ENCODE measurements at regions not wholly inside any gene's neighbourhood (a gene's known extent, or its start where the extent isn't known, plus 50 kb on each side); places are given as distances from the start of the nearest gene placed in this dataset.

GRCh38 chr6:94300424-94301144, 881.2 kb upstream of the EPHA7 start:
- Histone ChIP-seq H3K9me3 (ENCODE audit: insufficient read depth, low read depth, low read length) (no peaks in the 10 kb centered on the region), H3K4me2 (ENCODE audit: low read length) (no peak overlapping the region), H3K36me3 (ENCODE audit: control insufficient read depth in 1 of 2, insufficient read depth in 2 of 2, low read length in 2 of 2) (no peaks in the 10 kb centered on the region), H4K91ac (ENCODE audit: low read depth, low read length) (no peak overlapping the region), H3K4me1 (ENCODE audit: control insufficient read depth in 1 of 2, insufficient read depth in 2 of 2, low read length in 2 of 2) (no peaks in the 10 kb centered on the region), H4K8ac (ENCODE audit: low read depth, low read length) (no peak overlapping the region), H2BK120ac (ENCODE audit: insufficient read depth, low read length, poor library complexity) (no peak overlapping the region), H2BK12ac (ENCODE audit: low read length) (no peak overlapping the region), H2AK5ac (ENCODE audit: low read length) (no peak overlapping the region), H3K14ac (ENCODE audit: low read length) (no peak overlapping the region), H3K27ac (ENCODE audit: low read depth, low read length) (no peak overlapping the region), H3K4me3 (ENCODE audit: low read depth, low read length) (no peak overlapping the region), H3K79me1 (ENCODE audit: low read length) (no peaks in the 10 kb centered on the region), H3K79me2 (ENCODE audit: control insufficient read depth, insufficient read depth, low read length, poor library complexity) (no peaks in the 10 kb centered on the region), H3K27me3 (ENCODE audit: insufficient read depth, low read length) (no peaks in the 10 kb centered on the region), H3K23ac (ENCODE audit: low read length) (no peak overlapping the region), H2AFZ (ENCODE audit: insufficient read depth, low read length, poor library complexity) (no peak overlapping the region), H2BK5ac (ENCODE audit: low read depth, low read length, poor library complexity) (no peak overlapping the region), H3K18ac (ENCODE audit: low read length) (no peak overlapping the region), H3K4ac (ENCODE audit: low read depth, low read length) (no peak overlapping the region), H3K9ac (ENCODE audit: low read length) (no peak overlapping the region), H4K12ac (ENCODE audit: low read depth, low read length) (no peak overlapping the region)
- no peak for DNase-seq
- no CpG with 5 or more reads among the region's 5 CpGs for WGBS (ENCODE audit: extremely low coverage, insufficient coverage, insufficient read length)

DNA sequence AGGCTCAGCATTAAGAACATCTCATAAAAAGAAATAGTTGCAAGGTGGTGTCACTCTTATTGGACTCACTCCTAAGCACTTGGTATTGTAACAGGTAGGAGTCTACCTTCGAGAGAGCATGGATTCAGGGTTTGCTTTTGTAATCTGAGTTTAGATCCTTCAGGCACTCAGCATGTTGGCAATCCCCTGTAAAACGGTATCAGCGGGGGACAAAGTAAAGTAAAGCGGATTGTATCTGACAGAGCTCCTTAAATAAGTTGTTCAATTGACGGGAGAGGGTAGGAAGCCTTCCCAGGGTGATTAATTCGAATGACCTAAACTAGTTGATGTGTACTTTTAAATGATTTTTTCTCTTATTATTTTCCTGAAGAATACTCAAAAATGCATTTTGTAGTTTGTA, 869.8 kb upstream of the EPHA7 start:
- Histone ChIP-seq H3K23ac (ENCODE audit: low read length) (no peak overlapping the region), H3K4me3 (ENCODE audit: low read depth, low read length) (no peak overlapping the region), H3K27me3 (ENCODE audit: insufficient read depth, low read length) (no peaks in the 10 kb centered on the region), H3K36me3 (ENCODE audit: control insufficient read depth in 1 of 2, insufficient read depth in 2 of 2, low read length in 2 of 2) (no peaks in the 10 kb centered on the region), H2BK120ac (ENCODE audit: insufficient read depth, low read length, poor library complexity) (no peak overlapping the region), H4K8ac (ENCODE audit: low read depth, low read length) (no peak overlapping the region), H2AK5ac (ENCODE audit: low read length) (no peak overlapping the region), H3K9ac (ENCODE audit: low read length) (no peak overlapping the region), H3K4ac (ENCODE audit: low read depth, low read length) (no peak overlapping the region), H3K9me3 (ENCODE audit: insufficient read depth, low read depth, low read length) (no peaks in the 10 kb centered on the region), H3K79me2 (ENCODE audit: control insufficient read depth, insufficient read depth, low read length, poor library complexity) (no peaks in the 10 kb centered on the region), H2AFZ (ENCODE audit: insufficient read depth, low read length, poor library complexity) (no peak overlapping the region), H2BK12ac (ENCODE audit: low read length) (no peak overlapping the region), H3K27ac (ENCODE audit: low read depth, low read length) (no peak overlapping the region), H4K12ac (ENCODE audit: low read depth, low read length) (no peak overlapping the region), H3K4me1 (ENCODE audit: control insufficient read depth in 1 of 2, insufficient read depth in 2 of 2, low read length in 2 of 2) (no peaks in the 10 kb centered on the region), H3K14ac (ENCODE audit: low read length) (no peak overlapping the region), H3K79me1 (ENCODE audit: low read length) (no peaks in the 10 kb centered on the region), H3K18ac (ENCODE audit: low read length) (no peak overlapping the region), H2BK5ac (ENCODE audit: low read depth, low read length, poor library complexity) (no peak overlapping the region), H3K4me2 (ENCODE audit: low read length) (no peak overlapping the region), H4K91ac (ENCODE audit: low read depth, low read length) (no peak overlapping the region)
- no CpG with 5 or more reads among the region's 6 CpGs for WGBS (ENCODE audit: extremely low coverage, insufficient coverage, insufficient read length)
- DNase-seq = no peak

- no peaks in the 10 kb centered on the region for H3K79me2 ChIP-seq (ENCODE audit: control insufficient read depth, insufficient read depth, low read length, poor library complexity)
- no peaks in the 10 kb centered on the region for H3K79me1 ChIP-seq (ENCODE audit: low read length)
- H3K36me3 ChIP-seq (ENCODE audit: control insufficient read depth in 1 of 2, insufficient read depth in 2 of 2, low read length in 2 of 2) = no peaks in the 10 kb centered on the region
- H3K18ac ChIP-seq (ENCODE audit: low read length) = no peak overlapping the region
- H3K23ac ChIP-seq (ENCODE audit: low read length) = no peak overlapping the region
- no peaks in the 10 kb centered on the region for H3K27me3 ChIP-seq (ENCODE audit: insufficient read depth, low read length)
- H3K4me1 ChIP-seq (ENCODE audit: control insufficient read depth in 1 of 2, insufficient read depth in 2 of 2, low read length in 2 of 2) = no peaks in the 10 kb centered on the region
- no peak overlapping the region for H2AK5ac ChIP-seq (ENCODE audit: low read length)
- no peak overlapping the region for H4K12ac ChIP-seq (ENCODE audit: low read depth, low read length)
- H3K9ac ChIP-seq (ENCODE audit: low read length) = no peak overlapping the region
- H3K14ac ChIP-seq (ENCODE audit: low read length) = no peak overlapping the region
- H2AFZ ChIP-seq (ENCODE audit: insufficient read depth, low read length, poor library complexity) = no peak overlapping the region
- no peak overlapping the region for H3K4me3 ChIP-seq (ENCODE audit: low read depth, low read length)
- no peak overlapping the region for H3K4me2 ChIP-seq (ENCODE audit: low read length)
- no peaks in the 10 kb centered on the region for H3K9me3 ChIP-seq (ENCODE audit: insufficient read depth, low read depth, low read length)
- no peak overlapping the region for H2BK5ac ChIP-seq (ENCODE audit: low read depth, low read length, poor library complexity)
- H4K91ac ChIP-seq (ENCODE audit: low read depth, low read length) = no peak overlapping the region
- no peak for DNase-seq
- H2BK12ac ChIP-seq (ENCODE audit: low read length) = no peak overlapping the region
- no peak overlapping the region for H4K8ac ChIP-seq (ENCODE audit: low read depth, low read length)
- H3K4ac ChIP-seq (ENCODE audit: low read depth, low read length) = no peak overlapping the region
- WGBS (ENCODE audit: extremely low coverage, insufficient coverage, insufficient read length) = no CpG with 5 or more reads among the region's 5 CpGs
- no peak overlapping the region for H3K27ac ChIP-seq (ENCODE audit: low read depth, low read length)
- H2BK120ac ChIP-seq (ENCODE audit: insufficient read depth, low read length, poor library complexity) = no peak overlapping the region
Observed at GRCh38 chr6:94278146-94278545, 858.8 kb upstream of the EPHA7 start.

GRCh38 chr6:94272327-94272726, 853.0 kb upstream of the EPHA7 start:
- no peak overlapping the region for H4K12ac ChIP-seq (ENCODE audit: low read depth, low read length)
- H3K36me3 ChIP-seq (ENCODE audit: control insufficient read depth in 1 of 2, insufficient read depth in 2 of 2, low read length in 2 of 2) = no peaks in the 10 kb centered on the region
- no peaks in the 10 kb centered on the region for H3K9me3 ChIP-seq (ENCODE audit: insufficient read depth, low read depth, low read length)
- H3K4me3 ChIP-seq (ENCODE audit: low read depth, low read length) = no peak overlapping the region
- no peak overlapping the region for H2BK5ac ChIP-seq (ENCODE audit: low read depth, low read length, poor library complexity)
- H3K4me2 ChIP-seq (ENCODE audit: low read length) = no peak overlapping the region
- no CpG with 5 or more reads among the region's 2 CpGs for WGBS (ENCODE audit: extremely low coverage, insufficient coverage, insufficient read length)
- H3K79me2 ChIP-seq (ENCODE audit: control insufficient read depth, insufficient read depth, low read length, poor library complexity) = no peaks in the 10 kb centered on the region
- H3K27ac ChIP-seq (ENCODE audit: low read depth, low read length) = no peak overlapping the region
- DNase-seq = no peak
- no peak overlapping the region for H4K8ac ChIP-seq (ENCODE audit: low read depth, low read length)
- no peak overlapping the region for H3K9ac ChIP-seq (ENCODE audit: low read length)
- no peaks in the 10 kb centered on the region for H3K27me3 ChIP-seq (ENCODE audit: insufficient read depth, low read length)
- no peak overlapping the region for H2BK12ac ChIP-seq (ENCODE audit: low read length)
- no peak overlapping the region for H4K91ac ChIP-seq (ENCODE audit: low read depth, low read length)
- H2BK120ac ChIP-seq (ENCODE audit: insufficient read depth, low read length, poor library complexity) = no peak overlapping the region
- no peak overlapping the region for H3K14ac ChIP-seq (ENCODE audit: low read length)
- H3K79me1 ChIP-seq (ENCODE audit: low read length) = no peaks in the 10 kb centered on the region
- no peak overlapping the region for H3K18ac ChIP-seq (ENCODE audit: low read length)
- H2AFZ ChIP-seq (ENCODE audit: insufficient read depth, low read length, poor library complexity) = no peak overlapping the region
- no peak overlapping the region for H3K4ac ChIP-seq (ENCODE audit: low read depth, low read length)
- H2AK5ac ChIP-seq (ENCODE audit: low read length) = no peak overlapping the region
- no peaks in the 10 kb centered on the region for H3K4me1 ChIP-seq (ENCODE audit: control insufficient read depth in 1 of 2, insufficient read depth in 2 of 2, low read length in 2 of 2)
- H3K23ac ChIP-seq (ENCODE audit: low read length) = no peak overlapping the region

Measured in trophoblast cell (in vitro differentiated cells and primary cell).